Activated naive CD4-positive, alpha-beta T cell treated with anti-CD3 and anti-CD28 coated beads, Interleukin-2, amount 50 U/mL, for 16 hours (primary cell): ENCODE measurements at regions not wholly inside any gene's neighbourhood (a gene's known extent, or its start where the extent isn't known, plus 50 kb on each side); places are given as distances from the start of the nearest gene placed in this dataset.

Experiments used
- DNase-seq: peaks from one replicate; pipeline ENCODE4 v3.0.0-alpha.2; 2020

DNA sequence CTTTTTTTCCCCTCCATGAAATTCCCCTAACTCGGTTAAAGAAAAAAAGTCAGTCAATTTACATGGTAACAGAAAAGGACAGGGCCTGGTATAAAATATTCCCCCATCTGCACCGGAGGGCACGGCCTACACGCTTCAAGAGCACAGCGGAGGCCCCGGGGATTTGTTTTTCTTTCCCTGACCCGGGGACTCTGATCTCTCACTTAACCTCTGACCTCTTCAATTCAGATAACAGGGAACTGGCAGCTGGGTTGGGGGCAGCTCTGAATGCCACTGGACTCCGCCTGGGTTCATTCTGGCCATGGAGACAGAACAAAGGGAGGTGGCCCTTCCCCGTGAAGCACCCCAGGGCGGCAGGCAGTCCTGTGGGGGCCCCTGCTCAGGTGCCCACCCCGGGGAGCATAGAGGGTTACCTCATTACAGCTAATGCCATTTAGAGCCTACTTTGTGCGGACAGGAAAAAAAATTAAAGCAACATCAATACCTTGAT, 257.5 kb downstream of the SHQ1 start:
- no peak for DNase-seq

DNA sequence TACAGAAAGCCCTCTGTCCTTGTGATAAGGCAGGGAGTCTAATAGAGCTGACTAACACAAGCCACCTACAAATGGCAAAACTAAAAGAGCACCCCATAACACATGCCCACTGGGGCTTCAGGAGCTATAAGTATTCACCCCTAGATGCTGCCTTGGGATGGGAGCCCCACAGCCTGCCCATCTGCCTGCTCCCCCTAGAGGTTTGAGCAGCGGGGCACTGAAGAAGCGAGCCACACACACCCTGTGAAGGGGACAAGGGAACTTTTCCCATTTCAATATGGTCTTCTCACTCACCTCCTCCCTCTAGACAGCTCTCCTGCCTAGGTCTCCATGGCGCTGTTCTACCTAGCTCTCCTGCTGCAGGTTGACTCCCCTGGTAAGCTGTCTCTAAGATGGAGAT, 261.0 kb downstream of the SHQ1 start:
- DNase-seq = no peak

DNA sequence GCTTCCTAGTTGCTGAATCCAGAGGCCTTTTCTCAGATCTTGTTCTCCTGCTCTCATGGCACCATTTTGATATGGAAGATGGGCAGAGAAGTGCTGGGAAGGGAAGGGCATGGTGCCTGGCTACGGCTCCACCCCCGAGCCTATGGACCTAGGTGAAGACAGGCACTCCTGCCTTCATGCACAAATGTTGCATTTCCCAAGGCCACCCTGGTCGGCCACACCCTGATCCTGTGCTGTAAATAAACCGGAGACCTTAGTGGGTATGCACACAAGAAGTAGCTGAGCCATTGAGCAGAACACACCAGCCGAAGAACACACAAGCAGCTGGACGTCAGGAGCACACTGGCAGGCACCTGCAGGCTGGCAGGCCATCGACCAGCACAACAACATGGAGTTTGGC, 261.6 kb downstream of the SHQ1 start:
- DNase-seq = no peak

GRCh38 chr3:72585966-72586365, 262.3 kb downstream of the SHQ1 start:
- DNase-seq = no peak

GRCh38 chr3:72584262-72584661, 264.0 kb downstream of the SHQ1 start:
- DNase-seq = no peak

DNA sequence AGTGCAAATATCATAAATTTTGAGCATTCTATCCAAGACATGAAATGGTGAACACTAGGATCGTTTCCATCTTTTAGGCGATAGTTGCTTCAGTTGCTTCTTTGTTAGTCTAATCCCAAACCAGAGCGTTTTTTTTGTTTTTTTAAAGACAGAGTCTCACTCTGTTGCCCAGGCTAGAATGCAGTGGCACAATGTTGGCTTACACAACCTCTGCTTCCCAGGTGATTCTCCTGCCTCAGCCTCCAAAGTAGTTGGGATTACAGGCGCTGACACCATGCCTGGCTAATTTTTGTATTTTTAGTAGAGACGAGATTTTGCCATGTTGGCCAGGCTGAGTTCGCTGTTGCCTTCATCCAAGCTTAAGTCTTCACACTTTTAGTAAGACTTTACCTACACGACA, 265.3 kb downstream of the SHQ1 start:
- no peak for DNase-seq

DNA sequence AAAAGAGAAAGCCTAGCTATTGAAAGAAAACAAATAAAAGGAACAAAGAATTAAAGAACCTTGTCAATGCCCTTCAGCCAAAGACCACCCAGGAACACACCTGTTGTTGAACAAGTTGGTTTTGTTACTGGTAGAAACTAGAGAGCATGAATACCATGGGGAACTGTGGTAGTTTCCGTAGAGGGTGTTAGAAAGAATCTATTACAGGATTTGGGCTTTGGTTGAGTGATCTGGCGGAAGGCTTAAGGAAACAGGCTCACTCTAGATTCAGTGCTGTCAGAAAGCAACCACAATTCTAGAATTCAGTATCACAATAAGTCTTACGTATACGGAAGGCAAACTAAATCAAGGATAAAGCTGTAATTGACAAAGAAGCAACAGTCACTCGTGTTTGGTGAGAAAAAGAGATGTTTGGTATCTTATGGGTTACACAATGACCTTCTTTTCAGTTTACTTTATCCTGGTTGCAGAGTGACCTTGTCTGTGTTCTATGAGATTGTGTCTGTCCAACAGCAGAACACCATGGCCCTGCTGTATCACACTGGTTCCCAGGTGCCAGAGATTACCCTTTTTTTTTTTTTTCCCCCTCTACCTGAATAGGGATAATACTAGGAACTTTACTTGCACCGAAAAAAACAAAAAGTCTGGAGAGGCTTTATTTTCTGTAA, 265.9 kb downstream of the SHQ1 start:
- no peak for DNase-seq

DNA sequence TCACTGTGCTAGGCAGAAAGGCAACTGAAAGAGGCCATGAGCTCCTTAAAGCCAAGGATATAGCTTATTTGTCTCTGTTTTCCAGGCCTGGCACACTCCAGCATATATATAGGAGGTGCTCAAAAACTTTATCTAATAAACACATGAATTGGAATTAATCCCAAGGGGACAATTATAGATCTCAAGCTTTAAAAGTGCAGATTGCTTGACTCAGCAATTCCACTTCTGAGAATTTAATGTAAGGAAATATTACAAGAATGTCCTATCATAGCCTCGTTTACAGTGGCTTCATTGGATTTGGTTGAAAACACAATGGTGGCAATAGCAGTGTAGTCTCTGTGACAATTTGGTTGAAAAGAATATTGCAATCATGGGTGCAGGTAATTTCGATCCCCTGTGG, 267.3 kb downstream of the SHQ1 start:
- no peak for DNase-seq

GRCh38 chr3:72580246-72580756, 267.9 kb downstream of the SHQ1 start:
- no peak for DNase-seq

DNA sequence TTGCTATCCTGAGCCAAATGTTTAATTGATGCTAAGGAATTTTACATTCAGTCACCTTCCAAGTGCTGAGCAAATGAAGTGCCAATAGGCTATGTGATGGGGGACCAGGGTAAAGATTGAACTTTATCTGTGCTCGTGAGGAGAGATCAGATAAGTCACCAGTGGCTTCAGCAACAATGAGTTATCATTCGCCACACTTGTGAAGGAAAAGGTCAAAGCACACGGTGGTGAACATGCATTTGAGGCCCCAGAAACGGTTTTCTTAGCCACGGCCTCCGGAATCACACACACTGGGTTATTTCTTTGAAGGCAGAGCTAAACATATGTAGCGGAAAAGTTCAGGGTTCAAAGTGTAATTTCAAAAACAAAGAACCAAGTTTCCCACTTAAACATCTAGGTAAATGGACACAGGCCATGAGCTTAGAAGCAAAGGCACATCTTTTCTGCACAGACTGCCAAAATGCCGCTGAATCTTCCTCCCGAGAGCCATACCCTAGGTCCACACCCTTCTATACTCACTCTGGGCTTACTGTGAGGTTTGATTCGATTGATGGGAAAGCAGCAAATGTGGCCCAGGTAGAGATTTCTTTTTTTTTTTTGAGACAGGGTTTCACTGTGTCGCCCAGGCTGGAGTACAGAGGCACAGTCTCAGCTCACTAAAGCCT, 268.5 kb downstream of the SHQ1 start:
- DNase-seq = no peak

DNA sequence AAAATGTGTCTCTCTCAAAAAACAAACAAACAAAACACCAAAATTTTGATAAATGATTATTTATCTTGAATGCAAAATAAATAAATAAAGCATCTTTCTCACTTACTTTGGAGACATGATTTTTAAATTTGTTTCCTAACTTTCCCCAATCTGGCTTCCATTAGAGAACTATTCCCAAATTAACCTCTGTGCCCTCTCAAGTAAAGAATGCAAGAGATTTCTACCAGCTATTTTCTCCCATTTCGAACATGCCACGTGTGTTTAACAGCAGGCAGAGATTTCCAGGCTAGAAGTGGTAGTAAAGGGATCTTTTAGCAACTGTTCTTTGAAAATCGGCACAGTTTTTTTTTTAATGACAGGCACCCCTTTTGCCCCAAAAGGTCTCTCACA, 269.1 kb downstream of the SHQ1 start:
- DNase-seq = no peak

DNA sequence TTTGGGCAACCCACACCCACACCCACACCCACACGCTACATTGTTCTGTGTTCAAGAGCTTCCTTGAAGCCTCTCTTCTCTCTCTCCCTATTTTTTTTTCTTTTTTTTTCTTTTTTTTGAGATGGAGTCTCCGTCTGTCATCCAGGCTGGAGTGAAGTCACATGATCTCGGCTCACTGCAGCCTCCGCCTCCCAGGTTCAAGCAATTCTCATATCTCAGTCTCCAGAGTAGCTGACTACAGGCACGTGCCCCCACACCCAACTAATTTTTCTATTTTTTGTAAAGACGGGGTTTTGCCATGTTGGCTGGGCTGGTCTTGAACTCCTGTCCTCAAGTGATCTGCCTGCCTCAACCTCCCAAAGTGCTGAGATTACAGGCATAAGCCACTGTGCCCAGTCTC, 271.1 kb downstream of the SHQ1 start:
- DNase-seq = no peak

- DNase-seq = no peak
Observed at GRCh38 chr3:72576563-72576962, 271.7 kb downstream of the SHQ1 start.

- no peak for DNase-seq
Observed at GRCh38 chr3:72574144-72574543, 274.1 kb downstream of the SHQ1 start.

DNA sequence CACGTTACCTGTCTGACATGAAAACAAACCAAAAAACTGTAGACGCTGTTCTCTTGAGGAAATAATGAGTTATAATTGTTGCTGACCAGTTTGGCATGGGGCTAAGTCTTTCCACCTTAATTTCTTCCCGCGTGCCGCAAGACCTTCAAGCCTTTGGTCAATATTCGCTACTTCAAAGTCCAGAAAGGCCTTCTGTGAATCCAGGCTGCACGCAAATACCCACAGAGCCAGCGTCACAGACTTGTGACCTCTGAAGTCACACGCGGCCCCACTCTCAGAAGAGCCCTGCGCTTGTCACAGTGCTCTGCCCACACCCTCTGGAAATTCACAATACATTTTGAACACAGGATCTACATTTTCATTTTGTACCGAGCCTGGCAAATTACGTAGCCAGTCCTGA, 275.2 kb downstream of the SHQ1 start:
- no peak for DNase-seq

DNA sequence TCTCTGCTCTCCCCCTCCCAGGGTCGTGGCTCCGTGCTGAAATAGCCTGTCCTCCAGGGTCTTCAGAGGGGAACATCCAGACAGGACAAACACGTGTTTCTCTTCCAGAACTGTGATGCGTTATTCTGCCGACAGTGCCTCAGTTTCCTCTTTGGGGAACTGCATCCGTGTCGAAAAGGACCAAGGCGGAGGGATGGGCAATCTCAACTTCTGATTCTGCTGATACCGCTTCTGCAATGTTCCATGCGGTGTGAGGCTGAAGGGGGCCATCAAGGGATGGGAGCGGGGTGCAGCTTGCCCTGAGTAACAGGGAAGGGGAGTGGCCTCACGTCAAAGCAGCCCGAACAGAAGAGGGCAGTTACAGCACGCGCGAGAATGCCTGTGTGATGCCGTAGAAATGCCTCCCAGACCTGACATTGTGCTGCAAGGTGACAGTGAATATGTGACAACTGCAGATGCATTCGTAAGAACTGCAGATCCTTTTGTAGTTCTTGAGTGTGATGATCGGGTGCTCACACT, 275.7 kb downstream of the SHQ1 start:
- DNase-seq = no peak

DNA sequence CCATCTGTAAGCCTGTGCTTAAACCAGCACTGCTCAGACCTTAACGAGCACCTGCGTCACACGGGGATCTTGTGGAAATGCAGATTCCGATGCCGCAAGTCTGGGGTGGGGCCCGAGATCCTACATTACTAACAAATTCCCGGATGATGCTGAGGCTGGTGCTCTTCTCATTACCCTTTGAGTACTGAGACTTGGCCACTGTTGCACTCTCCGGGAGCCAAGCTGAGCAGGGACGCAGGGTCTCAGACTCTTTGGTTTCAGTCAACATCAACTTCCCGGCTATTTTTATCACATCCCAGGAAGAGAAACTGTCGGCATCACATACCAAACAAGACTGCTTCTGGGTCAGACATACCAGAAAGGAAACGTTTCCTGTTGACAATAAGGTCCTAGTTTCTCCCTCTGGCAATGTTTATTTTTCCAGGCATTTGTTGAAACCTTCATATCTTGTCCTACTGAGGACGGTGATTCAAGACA, 276.6 kb downstream of the SHQ1 start:
- DNase-seq = no peak

DNA sequence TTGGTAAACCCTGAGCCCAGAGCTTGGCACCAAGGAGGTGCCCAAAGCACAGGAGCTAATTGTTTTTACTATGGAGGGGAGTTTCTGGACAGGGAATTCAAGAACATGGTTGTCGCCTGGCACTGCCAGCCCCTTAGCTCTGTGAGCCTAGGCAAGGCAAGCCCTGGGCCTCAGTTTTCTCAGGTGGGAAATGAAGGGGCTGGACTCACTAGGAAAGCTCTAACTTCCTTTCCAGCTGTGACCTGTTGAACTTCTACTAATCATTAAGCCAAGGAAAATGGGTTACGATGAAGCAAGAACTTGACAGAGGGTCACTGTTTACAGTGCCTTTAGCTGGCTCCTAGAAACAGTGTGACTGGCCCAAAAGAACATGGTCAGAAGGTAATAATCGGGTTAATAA, 277.2 kb downstream of the SHQ1 start:
- DNase-seq = no peak

- no peak for DNase-seq
Observed at GRCh38 chr3:72569754-72570440, 278.3 kb downstream of the SHQ1 start.

DNA sequence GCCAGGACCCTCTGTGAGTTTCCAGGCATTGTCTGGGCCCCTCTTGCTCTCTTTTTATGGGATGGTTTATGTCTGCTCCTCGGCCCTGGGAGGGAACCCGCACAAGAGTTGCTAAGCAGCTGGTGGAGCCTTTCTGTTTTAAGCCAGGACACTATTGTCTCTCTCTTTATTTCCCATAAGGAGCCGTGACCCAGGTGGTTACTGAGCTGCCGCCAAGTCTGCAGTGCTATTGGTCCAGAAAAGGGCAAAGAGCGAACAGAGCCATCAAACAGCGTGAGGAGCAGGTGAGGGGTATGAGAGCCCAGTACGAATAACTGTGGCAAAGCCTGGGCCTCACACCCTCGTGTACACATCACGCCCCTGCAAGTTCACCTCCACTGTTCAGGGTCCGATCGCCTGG, 280.2 kb downstream of the SHQ1 start:
- DNase-seq = no peak

DNA sequence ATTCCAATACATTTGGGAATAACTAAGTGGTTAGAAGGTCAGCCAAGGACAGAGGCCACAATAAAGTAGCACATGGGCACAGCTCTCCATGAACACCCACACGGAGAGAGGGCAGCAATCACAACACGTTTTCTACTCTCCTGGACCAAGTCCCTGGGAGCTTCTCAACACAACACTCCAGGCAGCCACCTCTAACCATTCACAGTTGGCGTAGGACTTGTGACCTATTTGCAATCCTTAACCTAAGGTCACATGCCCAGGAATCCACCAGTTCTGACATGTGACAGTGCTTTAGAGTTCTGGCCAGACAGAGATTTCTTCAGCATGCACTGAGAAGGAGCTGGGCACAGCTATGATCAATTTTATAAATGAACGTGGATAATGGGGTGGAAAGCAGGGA, 280.8 kb downstream of the SHQ1 start:
- DNase-seq = no peak

GRCh38 chr3:72565593-72565992, 282.7 kb downstream of the SHQ1 start:
- DNase-seq = no peak

DNA sequence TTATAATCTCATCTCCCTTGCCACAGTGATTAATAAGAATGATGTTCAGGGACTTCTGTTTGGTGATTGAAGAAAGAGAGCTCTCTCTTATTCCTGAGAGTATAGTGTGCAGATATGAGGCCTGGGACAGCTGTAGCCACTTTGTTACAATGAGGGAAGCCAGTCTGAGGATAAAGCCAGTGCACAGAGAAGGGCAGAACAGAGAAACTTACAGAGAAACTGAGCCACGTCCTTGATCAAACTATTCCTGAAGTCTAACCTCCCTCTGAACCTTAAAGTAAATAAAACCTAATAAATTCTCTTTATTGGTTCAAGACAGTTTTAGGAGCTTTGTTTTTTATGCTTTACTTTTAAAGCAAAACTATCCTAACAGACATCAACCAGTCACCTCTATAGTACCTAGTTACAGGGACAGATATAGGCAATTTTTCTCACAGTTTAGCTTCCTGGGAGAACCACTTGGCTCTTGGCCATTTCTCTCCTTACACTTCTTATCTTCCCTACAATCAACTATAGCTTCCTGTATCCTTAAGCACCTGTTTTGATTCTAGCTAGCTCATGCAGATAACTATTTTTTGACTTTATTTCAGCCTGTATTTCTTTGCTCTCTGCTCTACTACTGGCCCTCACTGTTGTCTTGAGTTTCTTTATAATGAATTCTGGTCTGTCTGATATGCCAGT, 284.4 kb downstream of the SHQ1 start:
- no peak for DNase-seq
